A549 (cell line): ENCODE measurements at regions not wholly inside any gene's neighbourhood (a gene's known extent, or its start where the extent isn't known, plus 50 kb on each side); places are given as distances from the start of the nearest gene placed in this dataset.

Experiments used
- CEBPB ChIP-seq, 2 experiments: fragments of >200 bp in 1 of 2; sonication (Bioruptor Twin) in 1 of 2; formaldehyde crosslinking in 1 of 2; IDR thresholded peaks; 2 replicates each; pipeline ENCODE4 v1.6.1; 2012 to 2016
- EHF ChIP-seq: fragments of 250-450 bp; sonication (Bioruptor Pico); IDR thresholded peaks from 2 replicates; pipeline ENCODE4 v1.5.0; 2020; ENCODE audit warnings: mild to moderate bottlenecking
- ESRRA ChIP-seq: fragments of 150-350 bp; IDR thresholded peaks from 2 replicates; pipeline ENCODE4 v1.6.1; 2014; ENCODE audit warnings: mild to moderate bottlenecking, low read length, borderline replicate concordance
- FOSL2 ChIP-seq, 2 experiments: fragments of 450-650 bp in 1 of 2; fragments of >200 bp in 1 of 2; sonication (Bioruptor Twin) in 1 of 2; formaldehyde crosslinking; IDR thresholded peaks; 2 replicates each; pipeline versions ENCODE4 v1.5.0 to v1.6.1; 2016 to 2020; ENCODE audit warnings: mild to moderate bottlenecking in 1 of 2, moderate library complexity in 1 of 2
- HEYL ChIP-seq: fragments of 250-450 bp; sonication (Bioruptor Pico); IDR thresholded peaks from 2 replicates; pipeline ENCODE4 v1.8.0; 2021; ENCODE audit warnings: mild to moderate bottlenecking, moderate library complexity
- TF ChIP-seq, protein P1 (sequence below): fragments of 200-600 bp; sonication (generic); IDR thresholded peaks from 2 replicates; pipeline ENCODE4 v1.6.1; 2016; ENCODE audit warnings: antibody characterized with exemption, mild to moderate bottlenecking, moderate library complexity

DNA sequence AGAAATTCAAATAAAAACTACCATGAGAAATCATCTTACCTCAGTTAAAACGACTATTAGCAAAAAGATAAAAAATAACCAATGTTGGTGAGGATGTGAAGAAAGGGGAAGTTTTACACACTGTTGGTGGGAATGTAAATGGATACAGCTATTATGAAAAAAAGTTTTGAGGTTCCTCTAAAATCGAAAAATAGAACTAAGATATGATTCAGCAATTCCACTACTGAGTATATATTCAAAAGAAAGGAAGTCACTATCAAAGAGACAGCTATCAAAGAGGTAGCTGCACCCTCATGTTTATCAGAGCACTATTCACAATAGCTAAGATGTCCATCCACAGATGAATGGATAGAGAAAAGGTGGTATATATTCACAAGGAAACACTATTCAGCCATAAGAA lies 1888.4 kb downstream of the MAT2B start:
- TF ChIP-seq ESRRA: no peak
- no peak for TF ChIP-seq CEBPB (IDR thresholded peaks at IDR 0.05)
- no peak for TF ChIP-seq HEYL (CRISPR knock-in tag)
- no peak for TF ChIP-seq FOSL2 (IDR thresholded peaks at IDR 0.05)
- no peak for TF ChIP-seq FOSL2 (CRISPR knock-in tag; IDR thresholded peaks at IDR 0.05)
- TF ChIP-seq, protein P1, sequence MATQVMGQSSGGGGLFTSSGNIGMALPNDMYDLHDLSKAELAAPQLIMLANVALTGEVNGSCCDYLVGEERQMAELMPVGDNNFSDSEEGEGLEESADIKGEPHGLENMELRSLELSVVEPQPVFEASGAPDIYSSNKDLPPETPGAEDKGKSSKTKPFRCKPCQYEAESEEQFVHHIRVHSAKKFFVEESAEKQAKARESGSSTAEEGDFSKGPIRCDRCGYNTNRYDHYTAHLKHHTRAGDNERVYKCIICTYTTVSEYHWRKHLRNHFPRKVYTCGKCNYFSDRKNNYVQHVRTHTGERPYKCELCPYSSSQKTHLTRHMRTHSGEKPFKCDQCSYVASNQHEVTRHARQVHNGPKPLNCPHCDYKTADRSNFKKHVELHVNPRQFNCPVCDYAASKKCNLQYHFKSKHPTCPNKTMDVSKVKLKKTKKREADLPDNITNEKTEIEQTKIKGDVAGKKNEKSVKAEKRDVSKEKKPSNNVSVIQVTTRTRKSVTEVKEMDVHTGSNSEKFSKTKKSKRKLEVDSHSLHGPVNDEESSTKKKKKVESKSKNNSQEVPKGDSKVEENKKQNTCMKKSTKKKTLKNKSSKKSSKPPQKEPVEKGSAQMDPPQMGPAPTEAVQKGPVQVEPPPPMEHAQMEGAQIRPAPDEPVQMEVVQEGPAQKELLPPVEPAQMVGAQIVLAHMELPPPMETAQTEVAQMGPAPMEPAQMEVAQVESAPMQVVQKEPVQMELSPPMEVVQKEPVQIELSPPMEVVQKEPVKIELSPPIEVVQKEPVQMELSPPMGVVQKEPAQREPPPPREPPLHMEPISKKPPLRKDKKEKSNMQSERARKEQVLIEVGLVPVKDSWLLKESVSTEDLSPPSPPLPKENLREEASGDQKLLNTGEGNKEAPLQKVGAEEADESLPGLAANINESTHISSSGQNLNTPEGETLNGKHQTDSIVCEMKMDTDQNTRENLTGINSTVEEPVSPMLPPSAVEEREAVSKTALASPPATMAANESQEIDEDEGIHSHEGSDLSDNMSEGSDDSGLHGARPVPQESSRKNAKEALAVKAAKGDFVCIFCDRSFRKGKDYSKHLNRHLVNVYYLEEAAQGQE: no peak
- TF ChIP-seq EHF (CRISPR knock-in tag): no peak
